ENCODE measurements at regions not wholly inside any gene's neighbourhood (a gene's known extent, or its start where the extent isn't known, plus 50 kb on each side); places are given as distances from the start of the nearest gene placed in this dataset.

DNA sequence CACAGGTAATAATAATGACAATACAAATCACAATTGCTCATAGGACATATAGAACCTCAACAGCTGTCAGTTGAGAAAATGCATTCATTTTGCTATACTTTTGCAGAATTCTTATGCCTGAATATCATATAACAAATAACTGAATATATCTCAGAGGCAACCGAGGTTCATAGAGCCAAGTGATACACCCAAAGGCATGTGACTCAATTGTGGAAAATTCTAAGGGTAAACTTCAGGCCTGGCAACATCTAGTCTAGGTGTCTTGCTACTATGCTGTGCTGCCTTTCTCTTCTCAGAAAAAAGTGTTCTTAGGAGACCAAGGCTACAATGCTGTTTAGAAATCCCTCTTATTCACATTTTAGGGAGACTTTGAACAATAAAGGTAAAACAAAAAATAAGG is 270.7 kb downstream of the BAMBI start:
- H3K27me3 ChIP-seq, result no peaks in the 10 kb centered on the region
- H3K4me1 ChIP-seq, result no peaks in the 10 kb centered on the region
- DNase-seq (no peak), ATAC-seq (no peak)
- TF ChIP-seq POLR2A (IDR thresholded peaks at IDR 0.05), result no peak
- TF ChIP-seq, protein P1, sequence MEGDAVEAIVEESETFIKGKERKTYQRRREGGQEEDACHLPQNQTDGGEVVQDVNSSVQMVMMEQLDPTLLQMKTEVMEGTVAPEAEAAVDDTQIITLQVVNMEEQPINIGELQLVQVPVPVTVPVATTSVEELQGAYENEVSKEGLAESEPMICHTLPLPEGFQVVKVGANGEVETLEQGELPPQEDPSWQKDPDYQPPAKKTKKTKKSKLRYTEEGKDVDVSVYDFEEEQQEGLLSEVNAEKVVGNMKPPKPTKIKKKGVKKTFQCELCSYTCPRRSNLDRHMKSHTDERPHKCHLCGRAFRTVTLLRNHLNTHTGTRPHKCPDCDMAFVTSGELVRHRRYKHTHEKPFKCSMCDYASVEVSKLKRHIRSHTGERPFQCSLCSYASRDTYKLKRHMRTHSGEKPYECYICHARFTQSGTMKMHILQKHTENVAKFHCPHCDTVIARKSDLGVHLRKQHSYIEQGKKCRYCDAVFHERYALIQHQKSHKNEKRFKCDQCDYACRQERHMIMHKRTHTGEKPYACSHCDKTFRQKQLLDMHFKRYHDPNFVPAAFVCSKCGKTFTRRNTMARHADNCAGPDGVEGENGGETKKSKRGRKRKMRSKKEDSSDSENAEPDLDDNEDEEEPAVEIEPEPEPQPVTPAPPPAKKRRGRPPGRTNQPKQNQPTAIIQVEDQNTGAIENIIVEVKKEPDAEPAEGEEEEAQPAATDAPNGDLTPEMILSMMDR (IDR thresholded peaks at IDR 0.05), result no peak
- H3K36me3 ChIP-seq (replicated peaks in 1 of 2; ENCODE audit: insufficient read depth in 1 of 2, low read depth in 2 of 2), result no peaks in the 10 kb centered on the region
- WGBS, 2 donors, result 50 to 72% methylated on average over 1 of the region's 1 CpG
- no peak overlapping the region for H3K27ac ChIP-seq
- H3K4me3 ChIP-seq, result no peak overlapping the region
- intact Hi-C loops (cut with DNase I), result no loop called here
- H3K9me3 ChIP-seq, result no peaks in the 10 kb centered on the region

DNA sequence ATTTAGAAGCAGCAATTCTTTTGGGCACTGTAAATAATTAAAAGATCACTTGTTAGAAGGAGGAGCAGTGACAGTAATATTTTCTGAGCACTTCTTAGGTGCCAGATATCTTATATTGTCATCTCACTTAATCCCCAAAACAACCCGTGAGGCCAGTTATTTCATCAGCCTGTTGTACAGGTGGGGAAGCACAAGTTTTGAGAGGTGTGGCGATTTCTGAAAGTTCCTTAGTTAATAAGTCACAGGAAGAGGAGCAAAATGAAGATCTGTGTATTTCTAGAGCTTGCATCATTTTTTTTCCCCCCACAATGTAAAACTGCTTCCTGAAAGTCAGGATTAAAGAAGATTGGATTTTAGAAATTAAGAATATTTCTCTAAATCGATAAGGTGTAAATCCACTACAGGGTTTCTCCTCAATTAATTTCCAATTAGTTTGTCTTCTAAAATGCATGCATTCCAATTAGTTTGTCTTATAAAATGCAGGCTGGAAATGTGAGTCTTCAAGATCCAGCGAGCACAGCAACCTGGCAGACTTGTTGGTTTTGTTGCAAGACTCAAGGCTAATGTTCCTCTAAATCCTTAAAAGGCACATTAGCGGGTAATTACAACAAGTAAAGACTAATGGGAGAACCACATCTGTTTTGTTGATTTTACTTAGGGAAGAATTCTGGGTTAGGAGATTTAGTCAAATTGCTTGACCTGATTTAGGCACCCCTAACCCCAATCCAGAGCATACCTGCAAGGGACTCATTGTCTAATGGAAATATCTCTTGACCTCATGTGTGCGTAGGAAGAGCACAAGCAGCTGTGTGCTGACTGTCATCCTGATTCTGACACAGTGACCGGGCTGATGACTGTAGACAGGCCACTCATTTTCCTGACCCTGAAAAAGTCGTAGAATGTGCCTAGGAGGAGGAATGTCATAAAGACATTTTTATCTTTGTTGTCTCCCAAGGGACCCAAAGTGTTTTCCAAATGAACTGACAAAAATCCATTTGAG is 272.0 kb downstream of the BAMBI start:
- no peak for TF ChIP-seq POLR2A (IDR thresholded peaks at IDR 0.05)
- TF ChIP-seq, protein P1 (IDR thresholded peaks at IDR 0.05), result no peak

DNA sequence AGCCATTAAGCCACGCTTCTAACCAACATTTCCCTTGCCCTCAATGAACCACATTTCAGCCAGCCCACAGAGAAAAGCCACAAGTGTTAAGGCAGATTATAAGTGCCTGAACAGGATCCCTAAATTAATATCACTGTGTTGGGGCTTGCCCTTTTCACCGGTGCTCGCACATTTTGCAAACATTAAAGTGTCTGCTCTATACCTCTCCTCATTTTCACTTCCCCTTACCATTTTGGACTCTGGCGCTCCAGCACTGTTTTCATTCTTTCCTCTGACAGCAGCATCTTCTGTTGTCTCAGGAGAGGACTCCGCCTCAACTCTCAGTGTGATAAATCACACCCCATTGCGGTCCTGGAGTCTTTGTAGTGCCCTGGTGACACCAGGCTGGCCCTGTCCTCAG is 274.2 kb downstream of the BAMBI start:
- intact Hi-C loops (cut with DNase I), result no loop called here
- 70 to 79% methylated on average over 6 of the region's 6 CpGs for WGBS, 2 donors
- ATAC-seq (no peak), DNase-seq (no peak)
- Histone ChIP-seq H3K36me3 (replicated peaks in 1 of 2; ENCODE audit: insufficient read depth in 1 of 2, low read depth in 2 of 2) (no peaks in the 10 kb centered on the region), H3K4me3 (no peak overlapping the region), H3K9me3 (no peaks in the 10 kb centered on the region), H3K4me1 (no peaks in the 10 kb centered on the region), H3K27me3 (no peaks in the 10 kb centered on the region), H3K27ac (no peak overlapping the region)
- no peak for TF ChIP-seq POLR2A (IDR thresholded peaks at IDR 0.05)
- TF ChIP-seq, protein P1 (IDR thresholded peaks at IDR 0.05), result no peak

More for the DNA sequence above, 272.0 kb downstream of the BAMBI start:
- 68 to 89% methylated on average over 7 to 8 of the region's 8 CpGs for WGBS, 2 donors
- intact Hi-C loops (cut with DNase I), result no loop called here
- ATAC-seq (no peak), DNase-seq (no peak)
- Histone ChIP-seq H3K27me3 (no peaks in the 10 kb centered on the region), H3K4me3 (no peak overlapping the region), H3K27ac (no peak overlapping the region), H3K4me1 (no peaks in the 10 kb centered on the region), H3K36me3 (replicated peaks in 1 of 2; ENCODE audit: insufficient read depth in 1 of 2, low read depth in 2 of 2) (no peaks in the 10 kb centered on the region), H3K9me3 (no peaks in the 10 kb centered on the region)

DNA sequence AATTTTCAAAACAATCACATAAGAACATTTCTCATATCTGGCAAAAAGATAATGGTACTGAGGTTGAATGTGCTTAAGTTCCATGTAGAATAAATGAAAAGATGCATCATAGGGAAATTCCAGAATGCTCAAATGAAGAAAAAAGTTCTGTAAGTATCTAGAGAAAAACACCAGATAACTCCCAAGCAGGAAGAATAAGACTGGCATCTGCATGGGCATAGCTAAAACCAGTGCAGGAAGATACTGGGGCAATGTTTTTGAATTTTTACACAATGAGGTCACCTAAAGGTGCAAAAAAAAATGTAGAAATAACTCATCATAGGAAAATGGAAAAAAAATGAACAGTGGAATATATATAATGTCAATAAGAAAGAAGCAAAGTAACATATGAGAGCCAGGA is 275.2 kb downstream of the BAMBI start:
- H3K27ac ChIP-seq, result no peak overlapping the region
- intact Hi-C loops (cut with DNase I), result no loop called here
- H3K36me3 ChIP-seq (replicated peaks in 1 of 2; ENCODE audit: insufficient read depth in 1 of 2, low read depth in 2 of 2), result no peaks in the 10 kb centered on the region
- DNase-seq (no peak), ATAC-seq (no peak)
- no peaks in the 10 kb centered on the region for H3K27me3 ChIP-seq
- H3K4me1 ChIP-seq, result no peaks in the 10 kb centered on the region
- no peak overlapping the region for H3K4me3 ChIP-seq
- H3K9me3 ChIP-seq, result no peaks in the 10 kb centered on the region
- no peak for TF ChIP-seq POLR2A (IDR thresholded peaks at IDR 0.05)
- TF ChIP-seq, protein P1 (IDR thresholded peaks at IDR 0.05), result no peak

DNA sequence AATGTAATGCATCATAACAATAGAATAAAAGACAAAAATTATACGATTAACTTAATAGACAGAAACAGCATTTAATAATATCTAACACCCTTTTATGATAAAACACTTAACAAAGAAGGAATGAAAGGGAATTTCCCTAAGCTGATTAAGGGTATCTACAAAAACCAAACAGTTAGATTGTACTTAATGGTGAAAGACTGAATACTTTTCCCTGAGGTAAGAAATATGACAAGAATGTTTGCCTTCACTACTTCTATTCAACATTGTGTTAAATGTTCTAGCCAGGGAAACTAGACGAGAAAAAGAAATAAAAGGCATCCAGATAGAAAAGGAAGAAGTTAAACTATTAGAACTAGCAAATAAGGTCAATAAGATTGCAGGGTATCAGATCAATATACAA is 276.9 kb downstream of the BAMBI start:
- no peak for ATAC-seq
- Histone ChIP-seq H3K27me3 (no peaks in the 10 kb centered on the region), H3K4me3 (no peak overlapping the region), H3K36me3 (replicated peaks in 1 of 2; ENCODE audit: insufficient read depth in 1 of 2, low read depth in 2 of 2) (no peaks in the 10 kb centered on the region), H3K9me3 (no peaks in the 10 kb centered on the region), H3K4me1 (no peaks in the 10 kb centered on the region), H3K27ac (no peak overlapping the region)
- no peak for TF ChIP-seq POLR2A (IDR thresholded peaks at IDR 0.05)
- TF ChIP-seq, protein P1 (IDR thresholded peaks at IDR 0.05), result no peak
- DNase-seq, result no peak
- intact Hi-C loops (cut with DNase I), result no loop called here
- 33 to 40% methylated on average over 2 of the region's 2 CpGs for WGBS, 2 donors
